Karpas-422 (cell line): ENCODE measurements at regions not wholly inside any gene's neighbourhood (a gene's known extent, or its start where the extent isn't known, plus 50 kb on each side); places are given as distances from the start of the nearest gene placed in this dataset.
"Not testable (repeated sequence)": the region's sequence is repeated elsewhere in the genome, so short reads cannot be mapped to it uniquely, and the experiment has no call there.

Experiments
- DNase-seq: peaks from one replicate; pipeline ENCODE4 v3.0.0-alpha.2; 2015
- H2AFZ ChIP-seq: fragments of 200-600 bp; sonication (generic); 2 replicates; pipeline ENCODE4 v1.6.1; 2014; ENCODE audit warnings: antibody characterized with exemption, low read length, mixed read lengths
- H3K27ac ChIP-seq: fragments of 200-600 bp; sonication (generic); 2 replicates; pipeline ENCODE4 v1.5.1; 2014; ENCODE audit warnings: mild to moderate bottlenecking, low read length, moderate library complexity
- H3K27me3 ChIP-seq: fragments of 200-600 bp; sonication (generic); 2 replicates; pipeline ENCODE4 v1.6.1; 2014; ENCODE audit warnings: low read length, mixed read lengths
- H3K36me3 ChIP-seq: fragments of 200-600 bp; sonication (generic); 2 replicates; pipeline ENCODE4 v1.6.1; 2014; ENCODE audit warnings: low read length, mixed read lengths; ENCODE audit not compliant: insufficient read depth
- H3K4me1 ChIP-seq: fragments of 200-600 bp; sonication (generic); 2 replicates; pipeline ENCODE4 v1.6.1; 2014; ENCODE audit warnings: mild to moderate bottlenecking, low read length, mixed read lengths
- H3K4me2 ChIP-seq: fragments of 200-600 bp; sonication (generic); 2 replicates; pipeline ENCODE4 v1.6.1; 2014; ENCODE audit warnings: low read length, low read depth, mild to moderate bottlenecking; ENCODE audit not compliant: poor library complexity, severe bottlenecking
- H3K4me3 ChIP-seq: fragments of 200-600 bp; sonication (generic); 2 replicates; pipeline ENCODE4 v1.5.1; 2014; ENCODE audit warnings: mild to moderate bottlenecking, antibody characterized with exemption, low read length, mixed read lengths
- H3K79me2 ChIP-seq: fragments of 200-600 bp; sonication (generic); 2 replicates; pipeline ENCODE4 v1.6.1; 2014; ENCODE audit warnings: mild to moderate bottlenecking, low read length, mixed read lengths
- H3K9ac ChIP-seq: fragments of 200-600 bp; sonication (generic); 2 replicates; pipeline ENCODE4 v1.6.0; 2014; ENCODE audit warnings: low read length
- H3K9me2 ChIP-seq: fragments of 200-600 bp; sonication (generic), shearing (Covaris generic); replicated peaks from 2 replicates; pipeline ENCODE4 v1.6.0; 2014; ENCODE audit warnings: mild to moderate bottlenecking, low read length, moderate library complexity; ENCODE audit not compliant: insufficient read depth
- H3K9me3 ChIP-seq: fragments of 300-700, 200-600 bp; sonication (generic); 2 replicates; pipeline ENCODE4 v1.6.1; 2014; ENCODE audit warnings: low read length, mixed read lengths
- H4K20me1 ChIP-seq: fragments of 200-600 bp; sonication (generic); 2 replicates; pipeline ENCODE4 v1.6.1; 2014; ENCODE audit warnings: mild to moderate bottlenecking, antibody characterized with exemption, low read length, low read depth; ENCODE audit not compliant: insufficient read depth

DNA sequence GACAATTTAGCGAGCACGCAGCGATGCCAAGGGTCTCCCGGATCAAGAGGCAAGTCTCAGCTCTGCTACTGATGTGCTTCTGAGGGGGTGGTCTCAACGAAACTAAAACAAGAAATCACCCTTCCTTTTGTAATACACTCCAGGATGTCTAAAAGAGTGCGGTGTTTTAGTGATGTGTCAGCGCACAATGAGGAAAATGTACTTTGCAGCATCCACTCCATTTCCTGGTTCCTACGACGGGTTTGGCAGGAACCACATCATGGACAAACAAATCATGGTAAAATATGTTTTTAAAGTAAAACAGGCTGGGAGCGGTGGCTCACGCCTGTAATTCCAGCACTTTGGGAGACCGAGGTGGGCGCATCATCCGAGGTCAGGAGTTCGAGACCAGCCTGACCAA, 154.0 kb upstream of the TSC22D1 start:
- H3K9me2 ChIP-seq: no peaks in the 10 kb centered on the region
- no peaks in the 10 kb centered on the region for H3K9me3 ChIP-seq
- no peak overlapping the region for H3K4me2 ChIP-seq
- no peak overlapping the region for H3K27ac ChIP-seq
- DNase-seq: no peak
- no peaks in the 10 kb centered on the region for H3K79me2 ChIP-seq
- no peak overlapping the region for H3K9ac ChIP-seq
- no peak overlapping the region for H2AFZ ChIP-seq
- no peaks in the 10 kb centered on the region for H3K4me1 ChIP-seq
- no peaks in the 10 kb centered on the region for H4K20me1 ChIP-seq
- H3K4me3 ChIP-seq: no peak overlapping the region
- H3K27me3 ChIP-seq: no peaks in the 10 kb centered on the region
- no peaks in the 10 kb centered on the region for H3K36me3 ChIP-seq

- H3K9me2 ChIP-seq, H3K27me3 ChIP-seq, H3K4me3 ChIP-seq, DNase-seq, H4K20me1 ChIP-seq, H3K9ac ChIP-seq, H3K36me3 ChIP-seq, H3K4me1 ChIP-seq, H3K27ac ChIP-seq, H2AFZ ChIP-seq, H3K4me2 ChIP-seq, H3K9me3 ChIP-seq, H3K79me2 ChIP-seq: not testable (repeated sequence)
These were observed 151.5 kb upstream of the TSC22D1 start for GRCh38 chr13:44727591-44727990.

- no peaks in the 10 kb centered on the region for H3K27me3 ChIP-seq
- H3K9ac ChIP-seq: no peak overlapping the region
- H2AFZ ChIP-seq: no peak overlapping the region
- H3K9me3 ChIP-seq: no peaks in the 10 kb centered on the region
- no peak for DNase-seq
- no peaks in the 10 kb centered on the region for H3K4me1 ChIP-seq
- H3K4me2 ChIP-seq: no peak overlapping the region
- no peaks in the 10 kb centered on the region for H4K20me1 ChIP-seq
- H3K4me3 ChIP-seq: no peak overlapping the region
- no peaks in the 10 kb centered on the region for H3K36me3 ChIP-seq
- H3K27ac ChIP-seq: no peak overlapping the region
- H3K9me2 ChIP-seq: no peaks in the 10 kb centered on the region
- no peaks in the 10 kb centered on the region for H3K79me2 ChIP-seq
These were observed 150.6 kb upstream of the TSC22D1 start for GRCh38 chr13:44726778-44727177.

DNA sequence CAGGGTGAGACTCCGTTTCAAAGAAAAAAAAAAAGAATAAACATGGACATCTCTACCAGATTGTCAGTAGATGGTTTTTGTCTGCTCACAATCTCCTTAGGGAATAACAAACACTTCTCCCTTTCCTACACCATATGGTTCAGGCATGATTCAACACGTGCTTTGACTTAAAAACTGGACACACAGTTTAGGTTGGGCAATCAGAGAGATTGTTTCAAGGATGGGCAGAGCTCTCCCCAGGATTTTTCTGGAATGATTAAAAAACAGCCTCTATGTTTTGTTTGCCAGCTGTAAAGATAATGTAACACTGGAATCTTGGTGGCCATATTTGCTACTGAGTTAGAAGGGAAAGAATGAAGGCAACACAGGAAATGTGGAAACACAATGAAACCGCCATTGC, 150.1 kb upstream of the TSC22D1 start:
- no peak overlapping the region for H3K27ac ChIP-seq
- H3K9me3 ChIP-seq: no peaks in the 10 kb centered on the region

GRCh38 chr13:44719857-44720671, 143.9 kb upstream of the TSC22D1 start:
- H4K20me1 ChIP-seq: no peaks in the 10 kb centered on the region
- H3K36me3 ChIP-seq: no peaks in the 10 kb centered on the region
- H3K9me2 ChIP-seq: no peaks in the 10 kb centered on the region
- H3K9me3 ChIP-seq: no peaks in the 10 kb centered on the region
- no peaks in the 10 kb centered on the region for H3K4me1 ChIP-seq
- H3K27me3 ChIP-seq: no peaks in the 10 kb centered on the region
- no peak overlapping the region for H3K9ac ChIP-seq
- no peak overlapping the region for H3K4me2 ChIP-seq
- H3K27ac ChIP-seq: no peak overlapping the region
- no peaks in the 10 kb centered on the region for H3K79me2 ChIP-seq
- no peak overlapping the region for H3K4me3 ChIP-seq
- DNase-seq: no peak
- H2AFZ ChIP-seq: no peak overlapping the region

More for the DNA sequence above, 150.1 kb upstream of the TSC22D1 start:
- Histone ChIP-seq H2AFZ (no peak overlapping the region), H4K20me1 (no peaks in the 10 kb centered on the region), H3K79me2 (no peaks in the 10 kb centered on the region), H3K4me2 (no peak overlapping the region), H3K4me3 (no peak overlapping the region), H3K27me3 (no peaks in the 10 kb centered on the region), H3K4me1 (no peaks in the 10 kb centered on the region), H3K9me2 (no peaks in the 10 kb centered on the region), H3K36me3 (no peaks in the 10 kb centered on the region), H3K9ac (no peak overlapping the region)
- no peak for DNase-seq

DNA sequence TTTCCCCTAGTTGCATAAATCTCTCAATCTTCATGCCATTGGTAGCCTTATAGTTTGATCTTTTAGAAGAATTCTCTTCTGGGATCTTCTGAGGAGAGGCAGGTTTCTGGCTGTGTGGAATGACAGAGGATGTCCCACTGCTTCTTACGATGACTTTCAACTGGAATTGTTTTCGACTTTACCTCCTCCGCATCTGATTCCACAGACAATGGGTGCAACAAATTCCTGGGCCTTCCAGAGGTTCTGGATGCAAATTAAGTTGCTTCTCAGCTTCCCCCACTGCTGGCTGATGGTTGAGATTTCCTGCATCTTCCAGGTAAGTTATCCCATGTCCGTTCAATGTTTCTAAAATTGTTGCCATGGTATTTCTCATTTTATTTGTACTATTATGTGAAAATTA, 142.3 kb upstream of the TSC22D1 start:
- no peak overlapping the region for H2AFZ ChIP-seq
- H3K79me2 ChIP-seq: no peaks in the 10 kb centered on the region

DNA sequence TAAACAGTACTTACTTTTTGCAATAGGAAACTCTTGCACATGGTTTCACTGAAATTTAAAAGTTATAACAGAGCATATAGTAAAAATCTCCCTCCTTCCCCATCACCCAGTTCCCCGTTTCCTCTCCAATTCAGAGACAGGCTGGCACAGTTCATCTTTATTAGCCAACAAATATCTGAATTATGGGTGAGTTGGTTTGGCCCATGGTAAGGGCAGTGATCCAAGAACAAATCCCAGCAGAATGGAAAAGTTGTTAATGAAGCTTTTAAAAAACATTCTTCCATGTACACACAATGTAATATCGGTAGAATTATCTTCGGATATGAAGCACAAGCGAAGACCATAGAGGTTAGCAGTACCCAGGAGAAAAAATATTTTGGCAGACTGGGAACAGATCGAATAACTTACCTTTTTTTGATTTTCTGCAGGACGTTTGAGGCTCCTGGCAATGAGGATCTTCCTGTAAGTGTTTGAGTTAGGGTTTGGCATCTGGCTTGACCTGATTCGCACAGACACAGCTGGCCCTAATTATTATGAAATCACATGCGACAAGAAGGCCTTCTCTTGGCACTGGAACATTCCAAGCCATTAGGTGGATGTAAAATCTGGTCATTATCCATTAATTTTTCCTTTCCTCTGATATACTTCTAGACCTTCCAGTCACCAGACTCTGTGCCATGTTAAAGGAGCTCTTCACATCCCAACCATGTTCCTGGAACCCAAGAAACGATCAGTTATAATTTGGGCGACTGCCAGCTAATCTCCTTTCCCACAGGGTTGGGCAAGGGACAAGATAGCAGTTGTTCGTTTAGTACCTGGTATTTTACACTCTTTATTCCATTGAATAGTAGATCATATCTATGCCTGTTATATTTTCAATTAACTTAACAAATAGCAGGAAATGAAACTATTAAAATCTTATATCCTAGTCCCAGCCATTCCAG, 139.4 kb upstream of the TSC22D1 start:
- Histone ChIP-seq H3K79me2 (no peaks in the 10 kb centered on the region), H3K9ac (no peak overlapping the region), H3K4me1 (no peaks in the 10 kb centered on the region), H2AFZ (no peak overlapping the region), H3K9me2 (no peaks in the 10 kb centered on the region), H3K27ac (no peak overlapping the region), H3K27me3 (no peaks in the 10 kb centered on the region), H4K20me1 (no peaks in the 10 kb centered on the region), H3K4me2 (no peak overlapping the region), H3K9me3 (no peaks in the 10 kb centered on the region), H3K36me3 (no peaks in the 10 kb centered on the region), H3K4me3 (no peak overlapping the region)
- no peak for DNase-seq

More for the DNA sequence above, 142.3 kb upstream of the TSC22D1 start:
- H3K27ac ChIP-seq: no peak overlapping the region
- H3K9me3 ChIP-seq: no peaks in the 10 kb centered on the region
- no peak overlapping the region for H3K9ac ChIP-seq
- no peaks in the 10 kb centered on the region for H3K9me2 ChIP-seq
- no peaks in the 10 kb centered on the region for H3K27me3 ChIP-seq
- no peak overlapping the region for H3K4me3 ChIP-seq
- H3K4me1 ChIP-seq: no peaks in the 10 kb centered on the region
- no peak overlapping the region for H3K4me2 ChIP-seq
- no peak for DNase-seq
- H3K36me3 ChIP-seq: no peaks in the 10 kb centered on the region
- no peaks in the 10 kb centered on the region for H4K20me1 ChIP-seq

DNA sequence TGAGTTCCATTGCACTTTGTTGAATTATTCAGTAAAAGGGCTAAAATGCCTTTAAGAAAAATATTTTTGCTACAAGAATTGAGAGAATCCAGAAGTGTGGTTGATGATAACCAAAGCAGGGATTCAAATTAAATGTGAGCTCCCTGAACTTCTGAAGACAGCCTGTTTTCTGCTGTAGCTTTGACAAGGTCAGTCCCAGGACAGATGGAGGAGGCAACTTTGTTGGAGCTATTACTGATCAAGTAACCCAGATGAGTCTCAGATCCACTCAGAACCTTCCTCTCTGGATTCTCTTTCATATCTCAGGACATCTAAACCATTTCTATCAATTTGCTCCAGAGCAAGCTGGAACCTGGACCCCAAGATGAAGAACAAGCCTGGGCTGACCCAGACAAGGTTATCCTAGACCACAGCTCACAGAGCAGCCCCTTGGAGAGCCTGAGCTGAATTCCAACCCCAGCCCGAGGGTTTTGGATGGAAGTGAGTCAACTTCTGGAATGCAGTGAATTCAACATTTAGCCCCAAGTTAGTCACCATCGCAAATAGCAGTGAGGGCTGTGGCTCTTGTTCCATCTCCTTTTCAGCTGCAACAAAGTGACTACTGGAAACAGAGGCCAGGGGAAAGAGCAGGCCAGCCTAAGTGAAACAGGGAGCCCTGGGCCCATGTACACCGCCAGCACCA, 137.8 kb upstream of the TSC22D1 start:
- Histone ChIP-seq H3K9ac (no peak overlapping the region), H3K4me2 (no peak overlapping the region), H3K79me2 (no peaks in the 10 kb centered on the region), H3K4me1 (no peaks in the 10 kb centered on the region), H3K27ac (no peak overlapping the region), H3K4me3 (no peak overlapping the region), H3K9me3 (no peaks in the 10 kb centered on the region), H3K36me3 (no peaks in the 10 kb centered on the region), H4K20me1 (no peaks in the 10 kb centered on the region), H2AFZ (no peak overlapping the region), H3K9me2 (no peaks in the 10 kb centered on the region), H3K27me3 (no peaks in the 10 kb centered on the region)
- DNase-seq: no peak
